GM18868 (cell line): ENCODE measurements at regions not wholly inside any gene's neighbourhood (a gene's known extent, or its start where the extent isn't known, plus 50 kb on each side); places are given as distances from the start of the nearest gene placed in this dataset.

Source experiments
- ATAC-seq: cut with Tn5 transposase; IDR thresholded peaks from one replicate; pipeline ENCODE4 v1.9.1; 2021; ENCODE audit warnings: mild to moderate bottlenecking, moderate library complexity; ENCODE audit not compliant: unreplicated experiment

DNA sequence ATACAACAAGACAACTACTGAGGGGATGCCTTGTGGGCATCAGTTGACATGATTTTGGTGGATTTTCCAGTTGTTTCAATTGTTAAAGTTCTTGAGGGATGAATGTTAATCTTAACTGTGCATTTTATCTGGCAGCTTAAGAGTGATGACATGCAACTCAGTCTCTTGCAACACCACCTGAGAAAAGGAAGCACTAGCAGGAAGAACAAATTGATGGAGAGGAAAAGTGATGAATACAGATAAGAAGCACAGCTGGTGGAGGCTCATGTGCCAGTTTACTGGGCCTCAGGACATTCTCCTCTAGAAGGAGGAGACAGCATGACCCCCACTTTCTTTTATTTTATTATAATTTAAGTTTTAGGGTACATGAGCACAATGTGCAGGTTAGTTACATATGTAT, 341.3 kb upstream of the RBMY1B start:
- no peak for ATAC-seq

DNA sequence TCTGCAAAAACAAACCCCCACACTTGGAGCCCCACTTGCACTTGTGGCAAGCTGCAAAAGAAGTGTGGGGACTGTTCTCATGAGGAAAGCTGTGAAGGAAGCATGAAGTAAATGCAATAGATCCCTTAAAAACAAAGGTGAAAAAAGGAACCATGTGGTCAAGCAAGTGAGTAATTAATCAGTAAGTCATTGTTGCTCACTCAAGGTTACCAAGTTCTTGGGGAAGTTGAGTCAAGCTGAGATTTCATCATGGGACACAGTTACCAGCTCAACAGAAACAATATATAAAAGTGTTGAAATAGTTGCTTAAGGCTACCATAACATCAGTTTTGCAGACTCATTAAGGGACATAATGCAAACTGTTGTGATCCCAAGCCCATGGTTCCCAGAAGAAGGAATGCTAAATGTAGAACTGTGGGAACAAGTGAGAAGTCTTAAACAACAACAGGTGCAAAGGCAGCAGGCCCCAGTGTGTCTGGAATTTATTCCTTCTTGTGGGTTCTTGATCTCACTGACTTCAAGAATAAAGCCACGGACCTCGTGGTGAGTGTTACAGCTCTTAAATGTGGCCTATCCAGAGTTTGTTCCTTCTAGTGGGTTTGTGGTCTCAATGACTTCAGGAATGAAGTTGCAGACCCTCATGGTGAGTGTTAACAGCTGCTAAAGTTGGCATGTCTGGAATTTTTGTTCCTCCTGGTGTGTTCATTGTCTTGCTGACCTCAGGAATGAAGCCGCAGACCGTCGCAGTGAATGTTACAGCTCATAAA, 336.3 kb upstream of the RBMY1B start:
- ATAC-seq: no peak

DNA sequence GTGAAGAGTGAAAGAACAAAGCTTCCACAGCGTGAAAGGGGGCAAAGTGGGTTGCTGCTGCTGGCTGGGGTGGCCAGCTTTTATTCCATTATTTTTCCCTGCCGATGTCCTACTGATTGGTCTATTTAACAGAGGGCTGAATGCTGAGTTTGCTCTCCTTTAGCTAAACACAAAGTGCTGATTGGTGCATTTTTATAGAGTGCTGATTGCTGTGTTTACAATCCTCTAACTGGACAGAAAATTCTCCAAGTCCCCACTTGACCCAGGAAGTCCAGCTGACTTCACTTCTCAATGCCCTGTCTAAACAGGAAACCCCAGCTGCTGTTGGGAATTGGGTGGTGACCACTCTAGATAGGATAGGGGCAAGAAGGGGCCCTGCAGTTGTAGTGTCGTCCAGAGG, 335.6 kb upstream of the RBMY1B start:
- ATAC-seq: no peak

DNA sequence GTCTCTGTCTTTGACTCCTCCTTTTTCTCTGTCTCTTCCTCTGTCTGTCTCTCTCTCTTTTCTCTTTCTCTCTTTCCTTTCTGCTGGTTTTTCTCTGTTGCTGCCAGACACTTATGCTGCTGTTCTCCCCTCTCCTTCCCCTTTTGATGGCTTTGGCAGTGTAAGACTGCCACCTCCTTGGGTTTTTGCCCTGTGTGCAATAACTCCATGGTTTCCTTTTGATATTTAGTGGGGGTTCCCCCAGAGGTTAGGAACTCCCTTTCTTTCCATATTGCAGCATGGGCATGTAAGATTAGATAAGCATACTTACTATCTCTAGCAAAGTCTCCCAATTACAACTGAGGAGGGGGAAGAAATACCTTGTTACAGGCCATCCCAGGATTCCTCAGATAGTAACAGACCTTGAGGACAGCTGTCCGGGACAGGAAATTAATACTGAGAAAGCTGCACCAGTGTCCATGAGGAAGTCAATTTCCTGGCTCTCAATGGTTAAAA, 333.8 kb upstream of the RBMY1B start:
- no peak for ATAC-seq

DNA sequence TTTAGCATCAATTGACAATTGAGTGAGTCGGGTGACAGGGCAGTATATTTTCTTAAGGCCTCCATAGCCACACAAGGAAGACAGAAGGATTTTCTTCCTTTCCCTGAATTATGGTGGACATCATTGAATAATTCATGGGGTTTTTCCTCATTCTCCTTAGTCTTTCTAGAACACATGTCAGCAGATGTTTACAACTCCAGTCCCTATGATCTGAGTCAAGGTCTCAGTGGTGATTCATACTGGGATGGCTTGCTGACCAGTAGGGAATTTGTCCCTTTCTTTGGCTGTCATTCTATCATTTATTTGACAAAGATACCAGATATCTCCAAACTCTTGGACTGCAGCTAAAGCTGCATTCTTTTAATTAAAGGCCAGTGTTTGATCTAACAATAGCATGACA, 332.9 kb upstream of the RBMY1B start:
- ATAC-seq: no peak

DNA sequence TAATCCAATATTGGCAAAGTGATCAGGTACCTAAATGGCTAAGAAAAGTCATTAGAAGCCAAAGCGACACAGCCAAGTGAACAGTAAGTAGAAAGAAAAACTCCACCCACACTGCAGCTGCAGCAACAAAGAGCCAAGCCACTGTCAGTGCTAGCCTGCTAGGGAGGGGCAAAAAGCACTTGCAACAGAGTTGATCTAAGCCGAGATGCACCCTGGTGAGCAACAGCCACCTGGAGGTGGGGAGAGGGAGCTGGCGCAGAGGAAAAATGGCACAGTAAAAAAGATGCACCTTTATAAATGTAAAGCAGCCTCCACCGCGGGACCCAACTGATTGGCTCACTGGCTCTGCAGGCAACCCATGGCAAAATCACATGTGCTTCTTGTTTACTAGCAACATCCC, 330.2 kb upstream of the RBMY1B start:
- ATAC-seq: no peak

DNA sequence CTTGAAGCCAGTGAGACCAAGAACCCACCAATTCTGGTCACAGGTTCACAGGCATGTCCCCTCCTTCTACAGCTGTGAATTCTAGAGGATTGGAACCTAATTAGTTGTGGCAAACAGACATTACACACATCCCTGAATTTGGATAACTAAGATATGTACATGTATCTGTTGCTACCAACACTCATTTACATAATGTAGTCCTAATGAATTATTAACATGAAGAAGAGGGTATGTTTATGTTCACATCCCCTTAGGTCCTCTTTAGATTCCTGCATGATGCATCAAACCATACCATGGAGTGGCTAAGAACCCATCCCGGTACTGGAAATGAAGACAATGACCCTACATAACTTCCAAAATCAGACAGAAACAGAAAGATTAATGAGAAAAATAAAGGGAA, 326.9 kb upstream of the RBMY1B start:
- ATAC-seq: no peak

DNA sequence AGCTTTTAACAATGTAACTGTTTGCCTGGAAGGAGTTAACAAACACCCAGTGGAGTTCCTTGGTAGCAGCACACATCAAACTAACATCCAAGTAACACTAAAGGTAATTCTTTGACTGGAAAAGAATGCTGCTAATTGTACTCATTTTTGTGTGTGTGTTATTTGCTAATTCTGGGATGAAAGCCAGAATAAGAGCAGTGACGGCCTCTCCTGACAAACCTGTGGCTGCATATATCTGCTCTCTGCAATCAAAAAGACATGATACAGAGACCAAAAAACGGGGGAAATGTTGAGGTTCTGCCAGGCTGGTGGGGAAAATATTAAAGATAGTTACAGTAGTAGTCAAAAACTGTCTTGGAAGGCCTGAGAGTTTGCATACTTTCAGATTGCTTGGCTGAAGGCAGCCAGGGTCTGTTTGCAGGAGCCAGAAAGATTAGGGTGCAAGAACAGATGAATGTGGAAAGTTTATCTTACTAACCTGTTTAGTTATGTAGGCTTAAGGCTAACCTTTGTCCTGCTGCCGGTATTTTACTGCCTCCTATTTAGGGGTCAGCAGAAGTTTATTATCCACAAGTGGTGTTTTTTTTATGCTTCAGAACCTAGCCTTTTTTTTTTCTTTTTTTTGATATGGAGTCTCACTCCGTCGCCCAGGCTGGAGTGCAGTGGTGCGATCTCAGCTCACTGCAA, 325.6 kb upstream of the RBMY1B start:
- no peak for ATAC-seq

DNA sequence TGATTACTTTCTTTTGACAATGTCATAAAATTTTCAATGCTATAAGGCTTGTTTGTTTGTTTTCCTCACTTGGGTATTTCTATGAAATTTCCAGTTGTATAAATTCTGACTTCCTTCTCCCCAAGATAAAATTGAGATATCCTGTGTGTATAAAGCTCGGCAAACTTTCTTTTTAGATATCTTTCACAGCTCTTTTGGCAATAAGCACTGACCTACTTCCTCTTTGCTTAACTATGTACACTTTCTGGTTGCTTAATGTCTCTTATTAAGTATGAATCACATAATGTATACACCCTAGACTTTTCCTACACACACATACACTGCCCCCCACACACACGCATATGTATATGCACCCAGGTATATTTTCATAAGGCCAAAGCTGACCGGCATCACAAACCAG, 318.4 kb upstream of the RBMY1B start:
- ATAC-seq: no peak

DNA sequence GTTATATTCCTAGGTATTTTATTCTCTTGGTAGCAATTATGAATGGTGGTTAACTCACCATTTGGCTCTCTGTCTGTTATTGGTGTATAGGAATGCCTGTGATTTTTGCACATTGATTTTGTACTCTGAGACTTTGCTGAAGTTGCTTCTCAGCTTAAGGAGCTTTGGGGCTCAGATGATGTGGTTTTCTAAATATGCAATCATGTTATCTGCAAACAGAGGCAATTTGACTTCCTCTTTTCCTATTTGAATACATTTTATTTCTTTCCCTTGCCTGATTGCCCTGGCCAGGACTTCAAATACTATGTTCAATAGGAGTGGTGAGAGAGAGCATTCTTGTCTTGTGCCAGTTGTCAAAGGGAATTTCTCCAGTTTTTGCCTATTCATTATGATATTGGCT, 310.9 kb upstream of the RBMY1B start:
- no peak for ATAC-seq

DNA sequence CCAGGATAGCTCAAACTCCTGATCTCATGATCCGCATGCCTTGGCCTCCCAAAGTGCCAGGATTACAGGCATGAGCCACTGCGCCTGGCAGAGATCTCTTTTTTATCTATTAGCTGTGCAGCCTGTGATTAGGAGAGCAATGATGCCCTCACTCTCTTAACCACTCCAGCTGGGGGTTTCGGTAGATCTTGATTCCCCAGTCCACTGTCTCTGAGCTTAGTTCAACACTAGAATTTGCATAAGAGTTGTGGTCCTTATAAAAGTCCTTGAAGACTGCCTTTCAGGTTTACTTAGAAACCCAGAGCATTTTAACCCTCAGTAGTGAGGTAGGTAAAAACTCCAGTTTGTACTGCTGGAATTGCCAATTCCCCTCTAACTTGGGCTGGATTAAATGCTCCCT, 283.3 kb upstream of the RBMY1B start:
- peak; percentile 72 for ATAC-seq

DNA sequence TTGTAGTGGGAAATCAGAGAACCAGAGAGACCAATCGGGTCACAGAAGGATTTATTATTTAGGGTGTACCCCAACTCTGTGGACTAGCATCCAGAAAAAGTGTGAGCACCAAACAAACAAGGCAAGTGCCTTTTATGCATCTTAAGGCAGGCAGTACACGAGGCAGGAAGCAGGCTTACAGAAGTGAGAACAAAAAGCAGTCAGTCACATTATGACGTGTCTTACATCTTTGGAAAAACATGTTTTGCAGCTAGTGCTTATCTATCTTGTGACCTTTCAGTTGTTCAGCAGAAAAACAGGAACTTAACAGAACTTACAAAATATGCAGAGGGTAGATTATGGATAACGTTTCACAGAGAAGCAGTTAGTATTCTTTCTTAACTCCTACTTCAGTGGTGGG, 270.9 kb upstream of the RBMY1B start:
- peak; percentile 96 for ATAC-seq

DNA sequence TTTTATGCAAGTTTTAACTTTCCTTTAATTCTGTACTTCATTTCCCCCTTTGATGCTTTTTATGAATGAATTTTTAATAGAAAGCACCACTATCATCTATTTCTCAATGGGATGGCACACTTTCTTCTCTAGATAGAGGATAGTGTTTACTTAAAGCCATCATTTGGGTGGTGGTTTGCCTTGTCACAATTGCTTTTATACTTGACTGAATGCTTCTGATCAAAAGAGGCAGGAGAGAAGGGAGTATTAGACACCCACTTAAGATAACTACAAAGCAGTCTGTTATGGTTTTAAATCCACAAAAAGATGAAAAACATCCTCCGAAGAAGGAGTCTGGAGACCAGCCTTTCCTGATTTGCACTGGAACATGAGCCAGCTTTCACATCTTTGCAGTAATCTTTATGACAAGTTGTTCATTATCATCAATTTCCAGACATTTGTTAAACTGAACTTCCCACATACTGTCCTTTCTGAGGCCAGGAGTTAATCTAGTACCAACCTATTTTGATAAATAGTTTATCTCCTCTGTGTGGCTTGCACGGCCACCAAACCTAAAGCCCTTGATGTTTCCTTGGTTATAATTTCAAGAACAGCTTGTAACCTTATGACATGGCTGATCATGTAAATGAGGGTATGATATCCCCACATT, 270.4 kb upstream of the RBMY1B start:
- no peak for ATAC-seq

DNA sequence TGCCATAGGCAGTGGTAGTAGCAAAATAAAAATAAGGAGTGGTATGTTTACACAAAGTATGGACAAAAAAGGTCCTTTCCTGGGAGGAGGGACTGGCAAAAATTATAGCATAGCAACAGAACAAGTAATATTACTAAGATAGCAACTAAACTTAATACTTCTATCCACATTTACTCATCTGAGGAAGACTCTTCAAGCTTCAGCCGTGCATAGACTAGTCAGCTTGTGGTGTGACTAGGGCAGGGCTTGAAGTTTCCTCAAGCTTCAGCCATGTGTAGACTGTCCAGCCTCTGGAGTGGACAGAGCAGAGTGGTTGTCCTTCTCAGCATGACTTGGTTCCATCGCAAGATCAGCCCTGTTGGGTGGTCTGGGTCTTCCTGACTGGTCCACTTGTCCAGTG, 268.3 kb upstream of the RBMY1B start:
- ATAC-seq: no peak

DNA sequence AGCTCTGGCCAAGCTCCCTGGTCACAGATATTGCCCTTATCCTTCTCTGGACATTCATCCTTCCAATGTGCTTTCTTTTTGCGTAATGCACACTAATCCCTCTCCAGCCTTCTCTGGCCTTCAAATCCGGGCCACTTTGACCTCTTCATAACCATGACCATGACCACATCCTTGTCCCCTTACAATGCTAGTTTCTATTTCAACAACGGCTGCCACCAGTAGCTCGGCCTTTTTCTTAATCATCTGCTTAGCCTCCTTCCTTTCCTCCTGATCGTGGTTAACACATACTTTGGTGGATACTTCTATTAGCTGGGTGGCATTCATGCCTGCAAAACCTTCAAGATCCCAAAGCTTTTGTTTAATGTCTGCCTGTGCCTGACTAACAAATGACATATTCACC, 264.4 kb upstream of the RBMY1B start:
- ATAC-seq: no peak

DNA sequence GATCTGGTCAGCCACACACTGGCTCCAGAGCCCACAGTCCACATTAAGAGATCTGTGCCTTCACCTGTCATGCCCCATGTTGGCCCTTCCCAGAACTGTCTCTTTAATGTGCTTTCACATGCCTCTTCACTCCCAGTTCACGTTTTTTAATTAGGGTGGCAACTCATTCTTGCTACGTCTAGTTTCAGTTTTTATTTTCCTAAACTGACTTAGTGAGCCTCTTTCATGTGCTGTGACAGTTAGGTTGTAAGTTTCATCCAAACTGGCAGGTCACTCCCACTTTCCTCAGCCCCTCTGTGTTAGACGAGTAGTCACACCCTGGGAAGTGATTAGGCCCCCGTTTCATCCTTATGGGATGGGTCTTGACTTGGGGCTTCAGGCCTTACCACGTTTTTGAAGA, 262.5 kb upstream of the RBMY1B start:
- ATAC-seq: peak; percentile 30

DNA sequence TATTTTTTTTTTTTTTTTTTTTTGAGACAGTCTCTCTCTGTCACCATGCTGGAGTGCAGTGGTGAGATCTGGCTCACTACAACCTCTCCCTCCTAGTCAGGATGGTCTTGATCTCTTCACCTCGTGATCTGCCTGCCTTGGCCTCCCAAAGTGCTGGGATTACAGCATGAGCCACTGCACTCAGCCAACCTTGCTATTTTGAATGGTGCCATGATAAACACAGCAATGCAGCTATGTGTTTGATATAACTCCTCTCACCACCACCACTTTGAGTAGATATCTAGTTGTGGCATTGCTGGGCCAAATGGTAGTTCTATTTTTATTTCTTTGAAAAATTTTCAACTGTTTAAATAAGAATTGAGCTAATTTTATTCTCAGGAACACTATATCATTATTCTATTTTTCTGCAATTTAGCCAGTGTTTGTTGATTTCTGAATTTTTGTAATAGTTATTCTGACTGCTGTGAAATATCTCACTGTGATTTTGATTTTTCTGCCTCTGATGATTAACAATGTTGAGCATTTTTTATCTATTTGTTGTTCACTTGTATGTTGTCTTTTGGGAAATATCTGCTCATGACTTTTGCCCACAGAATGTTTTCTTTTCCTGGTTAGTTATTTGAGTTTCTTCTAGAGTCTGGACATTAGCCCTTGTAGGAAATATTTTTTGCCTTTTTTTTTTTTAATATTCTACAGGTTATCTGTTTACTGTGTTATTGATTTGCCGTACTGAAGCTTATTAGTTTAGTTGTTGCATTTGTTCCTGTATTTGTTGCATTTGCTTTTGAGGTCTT, 257.5 kb upstream of the RBMY1B start:
- ATAC-seq: no peak

DNA sequence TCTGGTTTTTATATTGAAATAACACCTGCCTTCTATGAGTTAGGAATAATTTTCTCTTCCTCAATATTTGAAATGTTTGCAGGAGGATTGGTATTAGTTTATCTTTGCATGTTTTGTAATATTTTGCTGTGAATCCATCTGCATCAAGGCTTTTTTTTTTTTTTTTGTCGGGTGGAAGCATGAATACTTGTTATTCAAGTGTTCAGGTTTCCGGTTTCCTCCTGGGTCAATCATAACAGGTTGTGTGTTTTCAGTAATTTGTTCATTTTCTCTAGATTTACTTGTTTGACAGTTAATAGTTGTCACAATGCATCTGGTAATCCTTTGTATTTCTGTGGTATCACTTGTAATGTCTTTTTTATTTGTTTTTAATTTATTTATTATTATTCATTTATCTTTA, 256.7 kb upstream of the RBMY1B start:
- no peak for ATAC-seq

DNA sequence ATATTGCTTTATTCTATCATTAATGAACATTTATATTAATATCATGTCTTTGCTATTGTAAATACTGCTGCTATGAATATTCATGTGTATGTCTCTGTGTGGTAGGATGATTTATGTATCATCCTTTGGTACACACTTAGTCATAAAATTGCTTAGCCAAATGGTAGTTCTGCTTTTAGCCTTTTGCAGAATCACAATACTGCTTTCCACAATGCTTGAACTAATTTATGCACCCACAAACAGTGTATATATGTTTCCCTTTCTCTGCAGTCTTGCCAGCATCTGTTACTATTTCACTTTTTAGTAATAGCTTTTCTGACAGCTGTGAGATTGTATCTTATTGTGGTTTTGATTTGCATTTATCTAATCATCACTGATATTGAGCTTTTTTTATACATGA, 254.3 kb upstream of the RBMY1B start:
- peak; percentile 76 for ATAC-seq

DNA sequence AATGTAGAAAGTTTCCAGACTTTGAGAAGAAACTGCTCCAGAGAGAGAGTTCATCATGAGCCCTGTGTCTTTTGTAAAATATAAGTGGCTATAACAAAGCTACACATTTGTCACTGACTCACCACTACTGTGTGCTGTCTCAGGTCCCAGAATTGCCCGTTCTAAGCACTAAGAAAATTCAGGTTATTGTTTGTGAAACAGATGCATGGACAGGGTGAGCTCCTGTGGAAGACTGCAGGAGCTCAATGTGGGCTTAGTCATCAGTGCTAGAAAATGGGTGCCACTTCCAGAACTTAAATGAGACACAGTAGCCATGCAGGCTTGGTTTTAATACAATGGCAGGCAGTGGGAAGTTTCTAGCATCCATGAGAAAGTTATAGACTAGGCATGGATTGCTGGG, 251.4 kb upstream of the RBMY1B start:
- no peak for ATAC-seq

DNA sequence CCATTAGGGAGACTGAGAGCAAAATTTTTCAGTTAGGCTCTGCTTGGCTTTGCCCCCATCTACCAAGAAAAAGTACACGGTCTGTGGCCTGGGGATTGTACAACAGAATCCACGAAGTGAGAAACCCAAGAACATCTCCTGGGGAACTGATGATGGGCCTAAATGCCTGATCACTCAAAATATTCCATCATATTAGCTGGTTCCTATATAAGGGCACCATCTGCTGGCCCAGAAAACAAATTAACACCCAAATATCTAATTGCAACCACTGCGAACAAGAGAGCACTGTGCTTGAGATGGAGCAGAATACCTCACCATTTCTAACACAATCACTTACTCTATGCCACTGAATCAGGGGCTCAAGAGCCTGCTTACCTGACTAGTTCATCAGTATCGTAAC, 250.8 kb upstream of the RBMY1B start:
- ATAC-seq: peak; percentile 52
